Nephron progenitor cell (in vitro differentiated cells): ENCODE measurements at regions not wholly inside any gene's neighbourhood (a gene's known extent, or its start where the extent isn't known, plus 50 kb on each side); places are given as distances from the start of the nearest gene placed in this dataset.

ENCODE experiments used
- DNase-seq: peaks from one replicate; pipeline ENCODE4 v3.0.0; 2021
- H3K27ac Mint-ChIP-seq: 2 replicates; pipeline ENCODE4 v1.8.0; 2021; ENCODE audit warnings: mild to moderate bottlenecking, moderate library complexity, mixed read lengths
- H3K27me3 Mint-ChIP-seq: 2 replicates; pipeline ENCODE4 v1.8.0; 2021; ENCODE audit warnings: mild to moderate bottlenecking, low read depth, mixed read lengths; ENCODE audit not compliant: poor library complexity
- H3K36me3 Mint-ChIP-seq: 2 replicates; pipeline ENCODE4 v1.8.0; 2021; ENCODE audit warnings: low read depth, mixed read lengths
- H3K4me1 Mint-ChIP-seq: 2 replicates; pipeline ENCODE4 v1.8.0; 2021; ENCODE audit warnings: mixed read lengths
- H3K4me3 Mint-ChIP-seq: 2 replicates; pipeline ENCODE4 v1.8.0; 2021; ENCODE audit warnings: mild to moderate bottlenecking, moderate library complexity, mixed read lengths
- H3K9me3 Mint-ChIP-seq: 2 replicates; pipeline ENCODE4 v1.8.0; 2021; ENCODE audit warnings: mild to moderate bottlenecking, moderate library complexity, mixed read lengths
- CTCF ChIP-seq: fragments of 200-600 bp; sonication (generic); IDR thresholded peaks from 2 replicates; pipeline ENCODE4 v1.5.0; 2021; ENCODE audit warnings: antibody characterized with exemption

- Mint-ChIP-seq H3K27me3 (peaks cover 7% of the 10 kb centered on the region), H3K4me1 (no peaks in the 10 kb centered on the region), H3K9me3 (no peaks in the 10 kb centered on the region), H3K36me3 (no peaks in the 10 kb centered on the region), H3K4me3 (no peak overlapping the region), H3K27ac (no peak overlapping the region)
- TF ChIP-seq CTCF, result no peak
- DNase-seq, result no peak
These were observed 97.0 kb upstream of the C16orf82 start for GRCh38 chr16:26969589-26970231.

GRCh38 chr16:26970292-26970691 is 96.4 kb upstream of the C16orf82 start:
- H3K27me3 Mint-ChIP-seq, result peaks cover 10% of the 10 kb centered on the region
- no peak for DNase-seq
- H3K9me3 Mint-ChIP-seq, result no peaks in the 10 kb centered on the region
- H3K36me3 Mint-ChIP-seq, result no peaks in the 10 kb centered on the region
- no peak overlapping the region for H3K27ac Mint-ChIP-seq
- H3K4me1 Mint-ChIP-seq, result no peaks in the 10 kb centered on the region
- no peak for TF ChIP-seq CTCF
- no peak overlapping the region for H3K4me3 Mint-ChIP-seq

- TF ChIP-seq CTCF, result no peak
- Mint-ChIP-seq H3K4me1 (no peaks in the 10 kb centered on the region), H3K4me3 (no peak overlapping the region), H3K27me3 (peaks cover 23% of the 10 kb centered on the region), H3K27ac (no peak overlapping the region), H3K36me3 (no peaks in the 10 kb centered on the region), H3K9me3 (no peaks in the 10 kb centered on the region)
- DNase-seq, result no peak
These were observed 89.9 kb upstream of the C16orf82 start for GRCh38 chr16:26976873-26977272.

- Mint-ChIP-seq H3K4me1 (peaks cover 5% of the 10 kb centered on the region), H3K27me3 (peaks cover 30% of the 10 kb centered on the region), H3K36me3 (no peaks in the 10 kb centered on the region), H3K4me3 (no peak overlapping the region), H3K9me3 (no peaks in the 10 kb centered on the region), H3K27ac (no peak overlapping the region)
- no peak for TF ChIP-seq CTCF
- DNase-seq, result no peak
These were observed 85.3 kb upstream of the C16orf82 start for GRCh38 chr16:26981266-26981938.

- Mint-ChIP-seq H3K27ac (no peak overlapping the region), H3K36me3 (no peaks in the 10 kb centered on the region), H3K9me3 (no peaks in the 10 kb centered on the region), H3K4me1 (peaks cover 7% of the 10 kb centered on the region), H3K4me3 (no peak overlapping the region), H3K27me3 (peaks cover 25% of the 10 kb centered on the region)
- no peak for TF ChIP-seq CTCF
- no peak for DNase-seq
These were observed 84.3 kb upstream of the C16orf82 start for GRCh38 chr16:26982422-26982821.

GRCh38 chr16:26983426-26983825 is 83.3 kb upstream of the C16orf82 start:
- DNase-seq, result no peak
- Mint-ChIP-seq H3K4me3 (no peak overlapping the region), H3K9me3 (no peaks in the 10 kb centered on the region), H3K27me3 (peaks cover 19% of the 10 kb centered on the region), H3K36me3 (no peaks in the 10 kb centered on the region), H3K27ac (no peak overlapping the region), H3K4me1 (peaks cover 11% of the 10 kb centered on the region)
- TF ChIP-seq CTCF, result no peak
